ENCODE measurements at regions not wholly inside any gene's neighbourhood (a gene's known extent, or its start where the extent isn't known, plus 50 kb on each side); places are given as distances from the start of the nearest gene placed in this dataset.

GRCh38 chr2:103008586-103008985 is 246.8 kb downstream of the TMEM182 start:
- no peak for DNase-seq
- ATAC-seq: no peak
- intact Hi-C loops (cut with DNase I, micrococcal nuclease): no loop called here

GRCh38 chr2:103009871-103010270 is 248.0 kb downstream of the TMEM182 start:
- intact Hi-C loops (cut with DNase I, micrococcal nuclease): no loop called here
- ATAC-seq: no peak

GRCh38 chr2:103010306-103010705 is 248.5 kb downstream of the TMEM182 start:
- DNase-seq: no peak
- intact Hi-C loops (cut with DNase I, micrococcal nuclease): no loop called here
- no peak for ATAC-seq

More at GRCh38 chr2:103009871-103010270, 248.0 kb downstream of the TMEM182 start:
- DNase-seq: no peak

GRCh38 chr2:103010751-103011150 is 248.9 kb downstream of the TMEM182 start:
- ATAC-seq (no peak), DNase-seq (no peak)
- intact Hi-C loops (cut with DNase I, micrococcal nuclease): no loop called here

GRCh38 chr2:103012590-103012989 is 250.8 kb downstream of the TMEM182 start:
- ATAC-seq (no peak), DNase-seq (no peak)
- intact Hi-C loops (cut with DNase I, micrococcal nuclease): no loop called here

- no peak for DNase-seq
- intact Hi-C loops (cut with DNase I, micrococcal nuclease): no loop called here
- no peak for ATAC-seq
Observed at GRCh38 chr2:103025056-103025455, 263.2 kb downstream of the TMEM182 start.

- no peak for ATAC-seq
- intact Hi-C loops (cut with DNase I, micrococcal nuclease): no loop called here
- no peak for DNase-seq
Observed at GRCh38 chr2:103028181-103028580, 266.4 kb downstream of the TMEM182 start.
